ENCODE measurements at regions not wholly inside any gene's neighbourhood (a gene's known extent, or its start where the extent isn't known, plus 50 kb on each side); places are given as distances from the start of the nearest gene placed in this dataset.

DNA sequence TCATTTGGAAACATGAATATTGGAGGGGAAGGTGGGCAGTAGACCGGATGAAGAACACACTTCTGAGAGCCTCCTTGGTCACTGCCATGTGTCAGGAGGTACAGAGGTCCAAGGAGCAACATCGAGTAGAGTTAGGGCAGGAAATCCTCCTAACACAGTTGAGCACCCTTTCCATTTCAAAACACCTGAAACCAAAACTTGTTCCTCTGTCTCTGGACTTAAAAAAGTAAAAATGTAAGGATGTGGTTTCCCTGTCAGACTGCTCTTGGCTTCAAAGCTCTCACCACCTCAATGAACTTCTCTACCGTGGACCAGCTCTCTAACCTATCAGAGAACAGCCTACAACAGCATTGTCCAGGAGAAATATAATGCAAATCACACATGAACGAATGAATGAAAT is 573.9 kb downstream of the NOVA1 start:
- Histone ChIP-seq H3K27me3 (no peaks in the 10 kb centered on the region), H3K27ac (no peak overlapping the region), H3K4me3 (no peak overlapping the region), H3K36me3 (no peaks in the 10 kb centered on the region), H3K9me3 (no peaks in the 10 kb centered on the region), H3K4me1 (no peaks in the 10 kb centered on the region)
- TF ChIP-seq EP300 (IDR thresholded peaks at IDR 0.05) (no peak), POLR2AphosphoS5 (IDR thresholded peaks at IDR 0.05) (no peak), POLR2A (IDR thresholded peaks at IDR 0.05) (no peak)
- TF ChIP-seq, protein P1, sequence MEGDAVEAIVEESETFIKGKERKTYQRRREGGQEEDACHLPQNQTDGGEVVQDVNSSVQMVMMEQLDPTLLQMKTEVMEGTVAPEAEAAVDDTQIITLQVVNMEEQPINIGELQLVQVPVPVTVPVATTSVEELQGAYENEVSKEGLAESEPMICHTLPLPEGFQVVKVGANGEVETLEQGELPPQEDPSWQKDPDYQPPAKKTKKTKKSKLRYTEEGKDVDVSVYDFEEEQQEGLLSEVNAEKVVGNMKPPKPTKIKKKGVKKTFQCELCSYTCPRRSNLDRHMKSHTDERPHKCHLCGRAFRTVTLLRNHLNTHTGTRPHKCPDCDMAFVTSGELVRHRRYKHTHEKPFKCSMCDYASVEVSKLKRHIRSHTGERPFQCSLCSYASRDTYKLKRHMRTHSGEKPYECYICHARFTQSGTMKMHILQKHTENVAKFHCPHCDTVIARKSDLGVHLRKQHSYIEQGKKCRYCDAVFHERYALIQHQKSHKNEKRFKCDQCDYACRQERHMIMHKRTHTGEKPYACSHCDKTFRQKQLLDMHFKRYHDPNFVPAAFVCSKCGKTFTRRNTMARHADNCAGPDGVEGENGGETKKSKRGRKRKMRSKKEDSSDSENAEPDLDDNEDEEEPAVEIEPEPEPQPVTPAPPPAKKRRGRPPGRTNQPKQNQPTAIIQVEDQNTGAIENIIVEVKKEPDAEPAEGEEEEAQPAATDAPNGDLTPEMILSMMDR (IDR thresholded peaks at IDR 0.05), result no peak
- no peak for ATAC-seq
- 81 to 88% methylated on average over 2 to 4 of the region's 4 CpGs for WGBS, 2 donors (ENCODE audit: low coverage in 1 of 2)

DNA sequence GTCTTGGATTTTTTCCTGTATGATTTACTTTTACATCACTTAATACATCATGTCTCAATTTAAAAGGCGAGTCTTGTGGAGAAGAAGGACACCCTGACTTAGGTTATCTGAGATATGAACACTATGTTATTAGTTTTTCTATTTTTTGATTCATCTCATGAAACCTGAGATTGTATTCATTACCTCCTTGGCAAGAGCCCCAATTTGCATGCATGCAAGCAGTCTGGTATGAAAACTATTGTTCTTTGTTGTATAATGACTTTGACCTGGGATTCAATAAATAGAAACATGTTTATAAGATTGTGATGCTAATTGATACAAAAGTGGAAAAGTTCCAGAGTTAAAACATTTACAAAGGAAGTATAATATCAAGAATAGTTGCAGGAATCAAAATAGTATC is 576.1 kb downstream of the NOVA1 start:
- 69% methylated on average over 1 of the region's 1 CpG; no CpG with 5 or more reads in 1 of the 2 donors for WGBS, 2 donors (ENCODE audit: low coverage in 1 of 2)

DNA sequence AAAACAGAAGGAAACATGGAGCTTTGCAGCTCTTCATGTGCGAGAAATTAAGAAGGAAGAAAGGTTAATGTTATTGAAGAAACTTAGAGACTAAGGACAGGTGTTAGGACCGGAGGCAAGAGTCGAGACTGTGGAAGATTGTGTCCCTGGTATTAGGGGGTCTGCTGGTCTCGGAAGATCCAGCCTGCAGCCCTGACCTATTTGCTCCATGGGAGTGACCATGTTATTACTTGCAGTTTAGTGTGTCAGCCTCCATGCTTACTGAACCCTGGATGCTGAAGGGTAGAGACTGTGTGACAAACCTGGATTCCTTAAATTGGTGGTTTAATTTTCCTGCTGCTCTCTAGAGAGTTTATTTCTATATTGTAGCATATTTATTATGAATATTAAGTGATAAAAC is 580.6 kb downstream of the NOVA1 start:
- no peaks in the 10 kb centered on the region for H3K27me3 ChIP-seq
- H3K36me3 ChIP-seq, result no peaks in the 10 kb centered on the region
- TF ChIP-seq, protein P1 (IDR thresholded peaks at IDR 0.05), result no peak
- TF ChIP-seq EP300 (IDR thresholded peaks at IDR 0.05) (no peak), POLR2A (IDR thresholded peaks at IDR 0.05) (no peak), POLR2AphosphoS5 (IDR thresholded peaks at IDR 0.05) (no peak)
- no peak overlapping the region for H3K27ac ChIP-seq
- no peak for ATAC-seq
- 65 to 81% methylated on average over 4 of the region's 4 CpGs for WGBS, 2 donors (ENCODE audit: low coverage in 1 of 2)
- no peaks in the 10 kb centered on the region for H3K9me3 ChIP-seq
- H3K4me3 ChIP-seq, result no peak overlapping the region
- no peaks in the 10 kb centered on the region for H3K4me1 ChIP-seq

More for the DNA sequence above, 576.1 kb downstream of the NOVA1 start:
- no peak overlapping the region for H3K27ac ChIP-seq
- no peak for ATAC-seq
- no peaks in the 10 kb centered on the region for H3K9me3 ChIP-seq
- H3K36me3 ChIP-seq, result no peaks in the 10 kb centered on the region
- no peak overlapping the region for H3K4me3 ChIP-seq
- TF ChIP-seq, protein P1 (IDR thresholded peaks at IDR 0.05), result no peak
- TF ChIP-seq POLR2AphosphoS5 (IDR thresholded peaks at IDR 0.05), result no peak
- TF ChIP-seq POLR2A (IDR thresholded peaks at IDR 0.05), result no peak
- no peak for TF ChIP-seq EP300 (IDR thresholded peaks at IDR 0.05)
- H3K27me3 ChIP-seq, result no peaks in the 10 kb centered on the region
- no peaks in the 10 kb centered on the region for H3K4me1 ChIP-seq

DNA sequence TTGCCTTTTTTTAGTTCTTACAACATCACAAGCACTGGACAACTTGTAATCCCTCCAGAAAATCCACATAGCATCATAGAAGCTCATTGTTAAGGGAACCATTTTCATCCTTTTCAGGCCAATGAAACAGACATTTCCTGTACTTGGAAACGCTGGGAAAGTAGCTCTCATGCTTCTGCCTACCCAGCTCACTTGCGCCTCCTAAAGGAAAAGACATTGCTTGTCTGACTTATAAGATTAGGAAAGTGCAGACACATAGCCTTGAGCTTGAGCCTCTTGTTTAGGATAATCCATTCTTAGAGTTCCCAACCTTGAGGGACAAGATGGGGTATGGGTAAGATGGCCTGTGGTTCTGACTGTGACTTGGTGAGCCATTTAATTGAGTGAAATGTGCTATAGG is 589.5 kb downstream of the NOVA1 start:
- H3K27me3 ChIP-seq, result no peaks in the 10 kb centered on the region
- no peaks in the 10 kb centered on the region for H3K4me1 ChIP-seq
- H3K9me3 ChIP-seq, result no peaks in the 10 kb centered on the region
- H3K27ac ChIP-seq, result no peak overlapping the region
- no peak overlapping the region for H3K4me3 ChIP-seq
- no peak for TF ChIP-seq EP300 (IDR thresholded peaks at IDR 0.05)
- TF ChIP-seq POLR2AphosphoS5 (IDR thresholded peaks at IDR 0.05), result no peak
- TF ChIP-seq POLR2A (IDR thresholded peaks at IDR 0.05), result no peak
- TF ChIP-seq, protein P1 (IDR thresholded peaks at IDR 0.05), result no peak
- ATAC-seq, result no peak
- no peaks in the 10 kb centered on the region for H3K36me3 ChIP-seq
- 14 to 40% methylated on average over 2 of the region's 2 CpGs for WGBS, 2 donors (ENCODE audit: low coverage in 1 of 2)

DNA sequence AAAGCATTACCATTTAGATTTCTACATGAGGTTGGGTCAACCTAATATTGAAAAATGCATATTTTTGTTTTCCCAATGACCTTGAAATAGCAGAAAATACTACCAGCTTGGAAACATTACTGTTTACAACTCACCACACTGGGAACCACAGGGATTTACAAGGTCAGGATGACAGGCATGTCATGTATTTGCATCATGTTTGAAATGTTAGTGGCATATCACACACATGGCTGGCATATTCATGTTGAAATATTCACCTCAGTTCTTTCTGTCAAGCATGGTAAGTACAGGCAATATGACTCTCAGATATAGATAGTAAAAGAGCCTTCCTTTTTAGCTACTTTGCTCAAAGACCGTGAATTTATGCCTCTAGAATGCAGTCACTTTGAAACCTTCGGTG is 593.5 kb downstream of the NOVA1 start:
- no peaks in the 10 kb centered on the region for H3K27me3 ChIP-seq

More for the DNA sequence above, 593.5 kb downstream of the NOVA1 start:
- ATAC-seq, result no peak
- Histone ChIP-seq H3K36me3 (no peaks in the 10 kb centered on the region), H3K27ac (no peak overlapping the region), H3K4me3 (no peak overlapping the region), H3K9me3 (no peaks in the 10 kb centered on the region), H3K4me1 (no peaks in the 10 kb centered on the region)
- TF ChIP-seq EP300 (IDR thresholded peaks at IDR 0.05), result no peak
- TF ChIP-seq, protein P1 (IDR thresholded peaks at IDR 0.05), result no peak
- WGBS, 2 donors (ENCODE audit: low coverage in 1 of 2), result 87 to 100% methylated on average over 1 to 2 of the region's 2 CpGs

Measured in gastroesophageal sphincter (tissue), 4 donors.